GM12891 (cell line): ENCODE measurements at regions not wholly inside any gene's neighbourhood (a gene's known extent, or its start where the extent isn't known, plus 50 kb on each side); places are given as distances from the start of the nearest gene placed in this dataset.

Experiments used
- DNase-seq: peaks from one replicate; pipeline ENCODE4 v3.0.0; 2011; ENCODE audit warnings: low spot score; ENCODE audit not compliant: insufficient read length
- FAIRE-seq: peaks from 2 replicates; lab custom pipeline; 2011; peaks lifted over from hg19 to GRCh38; lab: Jason Lieb, UNC
- PAX5 ChIP-seq: IDR thresholded peaks from 2 replicates; pipeline ENCODE4 v1.6.1; 2011; ENCODE audit warnings: low read length, moderate library complexity, mild to moderate bottlenecking; ENCODE audit not compliant: insufficient read depth, severe bottlenecking
- POLR2A ChIP-seq: IDR thresholded peaks from 2 replicates; pipeline ENCODE4 v1.6.1; 2011; ENCODE audit warnings: low read depth, low read length, control low read depth
- POLR2AphosphoS5 ChIP-seq: IDR thresholded peaks from 2 replicates; pipeline ENCODE4 v1.6.1; 2011; ENCODE audit warnings: low read depth, low read length, control low read depth
- POU2F2 ChIP-seq: IDR thresholded peaks from 2 replicates; pipeline ENCODE4 v1.6.1; 2011; ENCODE audit warnings: low read depth, mild to moderate bottlenecking, control low read depth, low read length, moderate library complexity
- SPI1 ChIP-seq: IDR thresholded peaks from 2 replicates; pipeline ENCODE4 v1.6.1; 2011; ENCODE audit warnings: low read depth, low read length, control low read depth
- TAF1 ChIP-seq: IDR thresholded peaks from 2 replicates; pipeline ENCODE4 v1.6.1; 2011; ENCODE audit warnings: low read depth, low read length, control low read depth

DNA sequence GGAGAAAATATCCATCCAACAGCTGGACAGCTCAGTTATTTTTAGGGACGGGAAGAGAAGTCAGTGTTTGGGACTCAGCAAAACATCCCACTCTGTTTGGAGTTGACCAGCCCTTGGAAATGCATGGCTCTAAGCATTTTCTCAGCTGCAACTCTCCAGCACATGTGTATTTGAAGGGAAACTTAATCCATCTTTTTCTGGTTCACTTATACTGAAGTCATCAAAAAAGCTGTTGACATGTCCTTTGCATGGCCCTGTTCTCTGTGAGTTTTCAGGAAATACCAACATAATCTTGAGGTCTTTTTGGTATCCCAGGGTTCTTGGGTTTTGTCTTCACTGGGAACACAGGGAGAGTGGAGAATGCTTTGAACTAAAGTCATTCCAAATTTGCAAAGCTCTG lies 91.9 kb upstream of the CELF4 start:
- no peak for DNase-seq
- no peak for TF ChIP-seq POLR2A
- TF ChIP-seq POLR2AphosphoS5 = no peak
- no peak for TF ChIP-seq PAX5
- TF ChIP-seq SPI1 = no peak
- no peak for TF ChIP-seq POU2F2
- no peak for TF ChIP-seq TAF1
- FAIRE-seq = no peak

DNA sequence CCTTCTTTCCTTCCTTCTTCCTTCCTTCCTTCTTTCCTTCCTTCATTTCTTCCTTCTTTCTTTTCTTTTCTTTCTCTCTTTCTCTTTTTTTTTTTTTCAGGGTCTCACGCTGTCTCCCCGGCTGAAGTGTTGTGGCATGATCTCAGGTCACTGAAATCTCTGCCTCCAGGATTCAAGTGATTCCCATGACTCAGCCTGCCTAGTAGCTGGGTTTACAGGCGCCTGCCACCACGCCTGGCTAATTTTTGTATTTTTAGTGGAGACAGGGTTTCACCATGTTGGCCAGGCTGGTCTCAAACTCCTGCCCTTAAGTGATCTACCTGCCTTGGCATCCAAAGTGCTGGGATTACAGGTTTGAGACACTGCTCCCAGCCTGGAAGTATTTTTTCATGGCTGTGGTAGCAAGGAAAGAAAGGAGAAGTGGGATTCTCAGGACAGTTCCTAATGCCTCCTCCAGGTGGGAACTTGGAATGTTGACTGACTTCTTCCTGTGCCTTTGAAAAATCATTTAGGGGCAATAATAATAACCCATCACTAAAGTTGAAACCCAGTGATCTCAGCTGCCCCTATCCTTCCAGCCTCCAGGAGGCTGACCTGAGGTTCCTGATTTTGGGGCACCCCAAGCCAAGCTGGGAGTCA lies 89.3 kb upstream of the CELF4 start:
- DNase-seq (no peak), FAIRE-seq (no peak)
- TF ChIP-seq SPI1 (no peak), POLR2A (no peak), POU2F2 (no peak), TAF1 (no peak), POLR2AphosphoS5 (no peak), PAX5 (no peak)

- DNase-seq = no peak
- FAIRE-seq = no peak
- TF ChIP-seq TAF1 = no peak
- TF ChIP-seq PAX5 = no peak
- TF ChIP-seq POLR2A = no peak
- TF ChIP-seq SPI1 = no peak
- no peak for TF ChIP-seq POU2F2
- TF ChIP-seq POLR2AphosphoS5 = no peak
Measured at GRCh38 chr18:37654034-37654433, 88.4 kb upstream of the CELF4 start.

DNA sequence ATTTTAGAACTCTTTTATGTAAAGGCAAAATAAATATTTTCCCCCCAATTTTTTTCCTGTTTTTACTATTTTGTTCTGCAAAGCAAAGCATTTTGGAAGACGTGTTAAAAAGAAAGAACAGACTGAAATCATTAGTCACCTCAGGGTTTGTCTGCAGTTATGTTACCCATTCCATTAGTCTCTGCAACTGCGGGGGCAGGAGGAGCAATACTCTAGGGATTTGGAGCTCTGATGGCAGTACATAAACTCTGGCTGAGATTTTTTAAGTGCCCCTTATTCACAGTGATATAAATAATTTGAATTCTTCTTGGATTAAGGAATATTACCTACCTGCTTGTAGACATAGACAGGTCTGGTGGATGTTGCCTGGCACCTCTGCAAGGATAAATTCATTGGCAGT lies 88.0 kb upstream of the CELF4 start:
- TF ChIP-seq POLR2AphosphoS5 = no peak
- FAIRE-seq (no peak), DNase-seq (no peak)

DNA sequence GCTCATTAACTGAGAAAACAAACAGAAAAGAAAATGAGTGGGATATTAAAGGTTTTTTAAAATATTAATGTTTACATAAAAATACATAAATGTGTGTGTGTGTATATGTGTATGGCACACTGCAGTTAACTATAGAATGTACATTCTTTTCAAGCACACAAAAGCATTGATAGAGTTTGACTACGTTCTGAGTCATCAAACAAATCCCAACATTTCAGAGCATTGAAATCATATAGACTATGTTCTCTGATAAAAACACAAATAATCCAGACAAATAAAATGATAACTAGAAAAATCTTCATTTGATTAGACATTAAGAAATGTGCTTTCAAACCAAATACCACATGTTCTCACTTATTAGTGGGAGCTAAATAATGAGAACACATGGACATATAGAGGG lies 84.3 kb upstream of the CELF4 start:
- FAIRE-seq (no peak), DNase-seq (no peak)
- no peak for TF ChIP-seq PAX5
- TF ChIP-seq TAF1 = no peak
- no peak for TF ChIP-seq SPI1
- TF ChIP-seq POLR2A = no peak

DNA sequence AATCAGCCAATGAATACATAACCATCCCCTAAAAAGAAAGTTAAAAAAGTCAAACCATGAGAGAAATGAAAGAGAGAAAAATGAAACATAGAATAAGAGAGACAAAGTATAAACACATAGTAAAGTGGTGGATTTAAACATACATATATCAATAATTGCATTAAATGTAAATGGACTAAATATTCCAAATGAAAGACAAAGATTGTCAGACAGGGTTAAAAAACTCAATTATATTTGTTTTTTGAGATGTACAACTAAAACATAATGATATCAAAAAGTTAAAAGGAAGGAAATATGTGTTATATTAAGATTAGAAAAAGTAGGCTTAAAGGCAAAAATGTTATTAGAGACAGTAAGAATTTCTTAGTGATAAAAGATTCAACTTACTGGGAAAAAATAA lies 83.8 kb upstream of the CELF4 start:
- DNase-seq (no peak), FAIRE-seq (no peak)
- TF ChIP-seq SPI1 (no peak), POLR2AphosphoS5 (no peak), PAX5 (no peak), POLR2A (no peak), POU2F2 (no peak), TAF1 (no peak)

GRCh38 chr18:37641573-37641972 lies 76.0 kb upstream of the CELF4 start:
- TF ChIP-seq POU2F2 = no peak
- TF ChIP-seq POLR2AphosphoS5 = no peak
- TF ChIP-seq SPI1 = no peak
- no peak for TF ChIP-seq POLR2A
- no peak for TF ChIP-seq TAF1
- TF ChIP-seq PAX5 = no peak
- DNase-seq = no peak
- no peak for FAIRE-seq

DNA sequence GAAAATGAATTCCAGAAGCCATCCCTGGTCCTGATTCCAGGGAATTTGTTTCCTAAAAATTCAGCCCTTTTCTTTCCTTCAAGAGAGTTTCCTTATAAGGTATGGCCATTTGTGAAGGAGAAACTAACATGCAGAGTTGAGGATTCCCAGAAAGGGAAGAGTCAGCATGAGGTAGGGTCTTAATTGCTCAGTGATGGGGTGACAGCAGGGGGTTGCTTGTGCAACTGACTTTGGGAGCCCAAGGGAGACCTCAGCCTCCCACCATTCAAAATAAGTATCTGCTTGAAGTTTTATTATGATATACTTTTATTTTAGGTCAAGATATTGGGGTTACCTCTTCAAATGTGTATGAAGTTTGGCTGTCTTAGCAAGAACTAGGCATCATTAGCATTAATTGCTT lies 74.9 kb upstream of the CELF4 start:
- no peak for TF ChIP-seq SPI1
- no peak for TF ChIP-seq POLR2AphosphoS5
- TF ChIP-seq POLR2A = no peak
- TF ChIP-seq POU2F2 = no peak
- TF ChIP-seq PAX5 = no peak
- TF ChIP-seq TAF1 = no peak
- no peak for DNase-seq
- FAIRE-seq = no peak

GRCh38 chr18:37639846-37640245 lies 74.2 kb upstream of the CELF4 start:
- no peak for FAIRE-seq
- DNase-seq = no peak
- no peak for TF ChIP-seq POLR2AphosphoS5
- no peak for TF ChIP-seq POU2F2
- no peak for TF ChIP-seq SPI1
- no peak for TF ChIP-seq POLR2A
- TF ChIP-seq PAX5 = no peak
- TF ChIP-seq TAF1 = no peak

DNA sequence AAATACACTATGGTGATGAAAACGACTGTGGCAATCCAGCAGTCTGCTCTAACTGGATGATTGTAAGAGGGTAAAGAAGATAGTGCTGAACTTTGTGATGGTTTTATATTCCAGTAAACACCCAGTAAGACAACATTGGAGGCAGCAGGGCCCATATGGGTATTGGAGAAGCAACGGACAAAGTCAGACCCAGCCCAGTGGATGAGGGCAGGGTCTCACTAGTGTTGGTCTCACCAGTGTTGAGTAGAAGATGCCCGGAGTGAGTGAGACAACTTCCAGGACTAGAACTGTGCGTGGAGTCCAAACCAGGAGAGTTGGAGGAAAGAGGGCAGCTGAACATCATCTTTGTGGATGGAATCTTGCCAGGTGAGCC lies 71.9 kb upstream of the CELF4 start:
- TF ChIP-seq PAX5 = no peak
- TF ChIP-seq POU2F2 = no peak
- TF ChIP-seq POLR2AphosphoS5 = no peak
- no peak for TF ChIP-seq TAF1
- TF ChIP-seq POLR2A = no peak
- no peak for TF ChIP-seq SPI1
- no peak for DNase-seq
- FAIRE-seq = no peak
